ENCODE measurements at regions not wholly inside any gene's neighbourhood (a gene's known extent, or its start where the extent isn't known, plus 50 kb on each side); places are given as distances from the start of the nearest gene placed in this dataset.

- TF ChIP-seq CTCF (IDR thresholded peaks at IDR 0.05) (no peak), TCF7L2 (IDR thresholded peaks at IDR 0.05; ENCODE audit: low read depth, low read length) (no peak), POLR2AphosphoS5 (IDR thresholded peaks at IDR 0.05; ENCODE audit: low read depth, low read length) (no peak), REST (IDR thresholded peaks at IDR 0.05; ENCODE audit: insufficient read depth in 1 of 2, low read depth in 2 of 2, low read length in 1 of 2) (no peak)
These were observed 162.4 kb upstream of the SYT13 start for GRCh38 chr11:45448561-45448960.

Data from Panc1 (cell line).